ENCODE measurements at regions not wholly inside any gene's neighbourhood (a gene's known extent, or its start where the extent isn't known, plus 50 kb on each side); places are given as distances from the start of the nearest gene placed in this dataset.

GRCh38 chr3:178044320-178044719, 491.9 kb upstream of the KCNMB2 start:
- no peak for TF ChIP-seq CTCF (IDR thresholded peaks at IDR 0.05; ENCODE audit: low read depth, low read length, poor library complexity, severe bottlenecking)
- no peak for TF ChIP-seq EZH2phosphoT487 (IDR thresholded peaks at IDR 0.05; ENCODE audit: borderline replicate concordance, low read length)
